ENCODE measurements at regions not wholly inside any gene's neighbourhood (a gene's known extent, or its start where the extent isn't known, plus 50 kb on each side); places are given as distances from the start of the nearest gene placed in this dataset.

DNA sequence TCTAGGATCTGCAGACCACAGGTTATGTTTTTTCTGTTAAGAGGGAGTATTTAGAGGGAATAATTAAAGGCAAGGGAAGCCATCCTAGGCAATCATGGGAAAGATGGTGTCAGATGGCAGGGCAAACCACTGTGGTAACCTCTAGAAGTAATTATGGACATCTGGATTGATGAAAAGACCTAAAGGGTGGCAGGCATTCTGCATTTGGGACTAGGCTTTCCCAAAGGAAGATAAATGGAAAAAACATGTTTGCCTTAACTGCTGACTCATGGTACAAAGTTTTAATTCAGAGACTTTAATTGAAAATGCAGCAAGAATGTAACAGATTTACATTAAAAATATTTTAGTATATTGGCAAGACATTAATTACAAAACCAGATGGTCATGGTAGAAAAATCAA lies 88.1 kb downstream of the TMEM30B start:
- Histone ChIP-seq H3K79me2 (ENCODE audit: control insufficient read depth, insufficient read depth, low read length, unreplicated experiment) (no peaks in the 10 kb centered on the region), H3K27me3 (ENCODE audit: insufficient read depth, low read length) (no peaks in the 10 kb centered on the region), H3K27ac (ENCODE audit: low read depth, low read length) (no peak overlapping the region), H2AFZ (ENCODE audit: low read length, unreplicated experiment) (no peak overlapping the region), H3K36me3 (ENCODE audit: insufficient read depth, low read length) (no peaks in the 10 kb centered on the region), H3K4me1 (ENCODE audit: control insufficient read depth, insufficient read depth, low read length, unreplicated experiment) (peaks cover 22% of the 10 kb centered on the region), H3K4me3 (ENCODE audit: low read depth, low read length) (no peak overlapping the region)

DNA sequence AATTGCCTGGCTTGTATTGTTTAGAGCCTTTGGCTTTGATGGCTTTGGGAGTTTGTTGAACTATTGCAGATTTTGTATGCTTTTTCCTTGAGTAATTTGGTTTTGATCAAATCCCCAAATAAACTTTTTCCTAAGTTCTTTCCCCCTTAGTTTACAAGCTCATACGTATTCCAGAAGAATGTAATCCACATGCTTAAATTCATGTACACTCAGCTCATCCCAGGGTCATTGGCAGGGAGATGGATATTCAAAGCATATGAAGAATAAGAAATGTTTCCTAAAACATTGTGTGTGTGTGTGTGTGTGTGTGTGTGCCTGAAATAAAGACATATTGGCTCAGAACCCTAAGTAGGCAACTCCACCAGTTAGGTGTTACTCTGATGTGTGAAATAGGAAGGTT lies 89.4 kb downstream of the TMEM30B start:
- Histone ChIP-seq H3K27me3 (ENCODE audit: insufficient read depth, low read length) (no peaks in the 10 kb centered on the region), H3K4me3 (ENCODE audit: low read depth, low read length) (no peak overlapping the region), H3K79me2 (ENCODE audit: control insufficient read depth, insufficient read depth, low read length, unreplicated experiment) (no peaks in the 10 kb centered on the region), H3K27ac (ENCODE audit: low read depth, low read length) (no peak overlapping the region), H2AFZ (ENCODE audit: low read length, unreplicated experiment) (no peak overlapping the region), H3K36me3 (ENCODE audit: insufficient read depth, low read length) (no peaks in the 10 kb centered on the region), H3K4me1 (ENCODE audit: control insufficient read depth, insufficient read depth, low read length, unreplicated experiment) (peaks cover 34% of the 10 kb centered on the region)

DNA sequence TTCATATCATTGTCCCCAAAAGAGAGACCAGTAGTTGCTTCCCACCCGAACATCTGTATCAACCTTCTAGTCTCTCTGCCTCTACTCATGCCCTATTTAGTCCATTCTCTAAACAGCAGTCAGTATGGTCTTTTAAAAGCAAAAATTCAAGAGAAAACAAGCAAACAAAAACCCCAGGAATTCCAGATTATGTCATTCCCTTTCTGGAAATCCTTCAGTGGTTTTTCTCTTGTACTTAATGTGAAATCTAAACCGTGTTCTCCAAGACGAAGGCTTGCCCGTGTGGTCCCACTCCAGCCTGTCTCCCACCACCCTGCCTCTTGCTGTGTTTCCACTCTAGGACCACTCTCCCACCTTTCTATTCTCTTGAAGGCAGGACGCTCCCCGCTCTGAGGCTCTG lies 90.8 kb downstream of the TMEM30B start:
- no peak overlapping the region for H3K27ac ChIP-seq (ENCODE audit: low read depth, low read length)
- H3K4me3 ChIP-seq (ENCODE audit: low read depth, low read length): no peak overlapping the region
- no peaks in the 10 kb centered on the region for H3K36me3 ChIP-seq (ENCODE audit: insufficient read depth, low read length)
- no peak overlapping the region for H2AFZ ChIP-seq (ENCODE audit: low read length, unreplicated experiment)
- H3K79me2 ChIP-seq (ENCODE audit: control insufficient read depth, insufficient read depth, low read length, unreplicated experiment): no peaks in the 10 kb centered on the region
- no peaks in the 10 kb centered on the region for H3K27me3 ChIP-seq (ENCODE audit: insufficient read depth, low read length)
- H3K4me1 ChIP-seq (ENCODE audit: control insufficient read depth, insufficient read depth, low read length, unreplicated experiment): peaks cover 39% of the 10 kb centered on the region

DNA sequence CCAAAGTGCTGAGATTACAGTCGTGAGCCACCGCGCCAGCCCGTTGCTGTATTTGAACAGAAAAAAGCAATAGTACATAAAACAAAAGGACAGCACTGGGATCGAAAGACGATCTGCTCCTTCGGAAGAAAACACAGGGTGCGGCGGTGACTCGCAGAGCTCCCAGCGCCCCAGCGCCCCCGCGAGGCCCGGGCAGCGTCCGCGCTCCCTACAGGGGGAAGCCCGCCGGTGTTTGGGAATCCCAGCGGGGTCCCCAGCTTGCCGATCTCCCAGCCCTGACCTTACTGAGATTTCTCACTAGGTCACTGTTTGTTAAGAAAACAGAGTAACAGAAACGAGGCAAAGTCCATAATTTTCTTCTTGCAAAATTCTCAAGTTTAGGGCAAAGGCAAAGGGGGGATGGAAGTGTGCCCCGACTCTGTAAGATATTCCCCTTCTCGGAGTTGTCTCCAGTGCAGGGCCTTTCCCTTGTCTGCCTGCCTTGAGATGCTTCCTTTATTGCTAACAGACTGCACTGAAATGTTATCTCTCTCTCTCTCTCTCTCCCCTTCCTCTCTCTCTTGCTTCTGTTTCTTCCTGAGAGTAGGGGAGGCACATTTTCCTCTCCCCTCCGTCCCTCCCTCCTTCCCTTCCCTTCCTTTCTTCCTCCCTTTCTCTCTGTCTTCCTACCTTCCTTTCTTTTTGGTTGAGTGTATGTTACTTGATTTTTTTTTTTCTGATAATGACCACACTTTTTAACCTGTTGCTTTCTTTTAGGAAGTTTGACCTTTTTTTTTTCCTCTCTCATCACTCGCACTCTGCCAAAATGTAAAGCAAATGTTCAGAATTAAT lies 91.9 kb downstream of the TMEM30B start:
- Histone ChIP-seq H3K27me3 (ENCODE audit: insufficient read depth, low read length) (no peaks in the 10 kb centered on the region), H3K79me2 (ENCODE audit: control insufficient read depth, insufficient read depth, low read length, unreplicated experiment) (no peaks in the 10 kb centered on the region), H3K27ac (ENCODE audit: low read depth, low read length) (peak overlapping the region; percentile 46), H3K36me3 (ENCODE audit: insufficient read depth, low read length) (no peaks in the 10 kb centered on the region), H3K4me1 (ENCODE audit: control insufficient read depth, insufficient read depth, low read length, unreplicated experiment) (peaks cover 50% of the 10 kb centered on the region), H2AFZ (ENCODE audit: low read length, unreplicated experiment) (peak overlapping the region; percentile 73), H3K4me3 (ENCODE audit: low read depth, low read length) (peak overlapping the region; percentile 67)

DNA sequence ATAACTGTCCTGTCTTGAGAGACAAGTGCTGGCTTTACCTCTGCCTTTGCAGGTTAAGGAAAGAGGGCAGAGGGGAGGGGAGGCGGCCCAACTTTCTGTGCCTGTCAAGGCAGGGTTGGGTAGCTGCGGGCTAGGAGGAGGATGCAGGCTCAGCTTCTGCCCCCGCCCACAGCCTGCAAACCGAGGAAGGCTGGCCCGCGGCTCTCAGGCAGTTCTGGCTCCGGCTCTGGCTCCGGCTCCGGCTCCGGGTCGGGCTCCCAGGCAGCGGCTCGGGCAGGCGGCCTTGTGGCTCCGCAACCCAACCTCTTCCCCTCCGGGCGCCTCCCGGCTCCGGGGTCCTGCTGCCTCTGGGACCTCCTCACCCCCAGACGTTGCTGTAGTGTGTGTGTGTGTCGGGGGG lies 92.9 kb downstream of the TMEM30B start:
- Histone ChIP-seq H2AFZ (ENCODE audit: low read length, unreplicated experiment) (no peak overlapping the region), H3K36me3 (ENCODE audit: insufficient read depth, low read length) (no peaks in the 10 kb centered on the region), H3K4me3 (ENCODE audit: low read depth, low read length) (peak overlapping the region; percentile 67), H3K4me1 (ENCODE audit: control insufficient read depth, insufficient read depth, low read length, unreplicated experiment) (peaks cover 53% of the 10 kb centered on the region), H3K27ac (ENCODE audit: low read depth, low read length) (peak overlapping the region; percentile 20; the same call in 1 of the 2 replicates), H3K27me3 (ENCODE audit: insufficient read depth, low read length) (no peaks in the 10 kb centered on the region), H3K79me2 (ENCODE audit: control insufficient read depth, insufficient read depth, low read length, unreplicated experiment) (no peaks in the 10 kb centered on the region)

DNA sequence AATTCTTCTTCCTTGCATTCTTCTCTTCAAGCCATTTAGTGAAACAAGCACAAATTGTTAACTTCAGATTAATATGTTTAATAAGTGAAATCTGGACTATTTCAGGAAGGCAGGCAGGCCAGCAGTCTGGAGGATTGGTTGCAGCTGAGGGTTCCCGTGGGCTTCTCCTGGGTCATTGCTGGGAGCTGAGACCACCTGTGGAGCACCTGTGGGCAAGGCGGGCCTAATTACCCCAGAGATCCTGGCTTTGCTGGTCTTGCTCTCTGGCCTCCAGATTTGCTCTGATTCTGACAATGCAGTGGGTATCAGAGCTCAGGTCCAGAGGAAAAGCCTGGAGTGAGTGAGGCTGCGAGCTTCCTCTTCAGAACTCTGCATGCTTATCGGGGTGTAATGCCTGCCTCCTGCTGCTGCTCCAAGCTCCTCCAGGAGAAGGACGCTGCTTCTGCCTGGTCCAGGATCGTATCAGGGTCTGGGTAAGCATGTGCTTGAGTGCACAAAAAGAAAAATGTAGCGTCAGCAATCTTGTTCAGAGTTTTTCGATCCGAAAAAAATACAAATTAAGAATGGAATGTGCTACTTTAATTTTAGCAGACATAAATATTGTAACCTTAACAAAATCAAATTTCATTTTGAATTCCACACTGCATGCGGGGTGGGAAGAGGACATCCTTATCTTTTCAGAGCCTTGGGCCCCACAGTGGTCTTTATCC lies 93.8 kb downstream of the TMEM30B start:
- Histone ChIP-seq H3K79me2 (ENCODE audit: control insufficient read depth, insufficient read depth, low read length, unreplicated experiment) (no peaks in the 10 kb centered on the region), H3K4me3 (ENCODE audit: low read depth, low read length) (no peak overlapping the region), H3K27ac (ENCODE audit: low read depth, low read length) (no peak overlapping the region)

DNA sequence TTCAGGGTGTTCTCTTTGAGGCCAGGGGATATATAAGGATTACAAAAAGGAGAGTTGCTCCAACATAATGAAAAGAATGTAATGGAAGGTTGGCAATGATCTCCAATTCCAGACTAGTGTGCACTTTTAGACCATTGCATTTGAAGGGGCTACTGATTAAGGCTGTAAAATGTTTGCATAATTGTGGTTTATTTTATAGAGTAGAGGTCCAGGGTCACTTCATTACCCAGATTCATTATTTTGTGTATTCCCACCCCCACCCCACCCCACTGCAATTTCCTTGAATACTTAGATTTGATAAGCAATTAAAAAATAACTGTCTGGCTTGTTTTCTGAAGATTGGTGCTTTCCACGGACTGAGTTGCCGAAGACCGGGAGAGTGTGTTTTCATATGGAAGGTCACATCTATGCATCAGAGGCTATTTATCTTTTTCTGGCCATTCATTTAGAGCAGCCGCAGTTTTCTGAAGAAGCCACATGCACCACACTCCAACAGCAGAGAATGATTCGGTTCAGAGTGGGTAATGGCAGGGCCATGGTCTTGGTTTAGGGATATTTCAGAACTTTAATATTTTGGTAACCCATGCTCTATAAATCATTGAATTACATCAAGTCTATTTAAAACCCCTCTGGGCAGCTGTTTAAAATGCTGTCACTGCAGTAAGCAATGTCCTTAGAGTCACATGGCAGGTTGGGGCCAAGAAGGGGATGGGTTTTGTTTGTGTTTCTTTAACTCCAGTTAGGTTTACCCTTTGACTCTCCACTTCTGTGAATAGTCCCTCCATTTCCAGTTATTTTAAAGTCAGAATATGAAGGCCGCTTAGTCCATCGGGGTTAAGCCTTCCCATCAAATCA lies 94.6 kb downstream of the TMEM30B start:
- Histone ChIP-seq H3K27ac (ENCODE audit: low read depth, low read length) (no peak overlapping the region), H3K27me3 (ENCODE audit: insufficient read depth, low read length) (no peaks in the 10 kb centered on the region), H3K79me2 (ENCODE audit: control insufficient read depth, insufficient read depth, low read length, unreplicated experiment) (no peaks in the 10 kb centered on the region), H3K4me1 (ENCODE audit: control insufficient read depth, insufficient read depth, low read length, unreplicated experiment) (peaks cover 55% of the 10 kb centered on the region), H2AFZ (ENCODE audit: low read length, unreplicated experiment) (no peak overlapping the region), H3K4me3 (ENCODE audit: low read depth, low read length) (no peak overlapping the region), H3K36me3 (ENCODE audit: insufficient read depth, low read length) (no peaks in the 10 kb centered on the region)

More for the DNA sequence above, 93.8 kb downstream of the TMEM30B start:
- H2AFZ ChIP-seq (ENCODE audit: low read length, unreplicated experiment): no peak overlapping the region
- H3K4me1 ChIP-seq (ENCODE audit: control insufficient read depth, insufficient read depth, low read length, unreplicated experiment): peaks cover 55% of the 10 kb centered on the region
- H3K27me3 ChIP-seq (ENCODE audit: insufficient read depth, low read length): no peaks in the 10 kb centered on the region
- no peaks in the 10 kb centered on the region for H3K36me3 ChIP-seq (ENCODE audit: insufficient read depth, low read length)

DNA sequence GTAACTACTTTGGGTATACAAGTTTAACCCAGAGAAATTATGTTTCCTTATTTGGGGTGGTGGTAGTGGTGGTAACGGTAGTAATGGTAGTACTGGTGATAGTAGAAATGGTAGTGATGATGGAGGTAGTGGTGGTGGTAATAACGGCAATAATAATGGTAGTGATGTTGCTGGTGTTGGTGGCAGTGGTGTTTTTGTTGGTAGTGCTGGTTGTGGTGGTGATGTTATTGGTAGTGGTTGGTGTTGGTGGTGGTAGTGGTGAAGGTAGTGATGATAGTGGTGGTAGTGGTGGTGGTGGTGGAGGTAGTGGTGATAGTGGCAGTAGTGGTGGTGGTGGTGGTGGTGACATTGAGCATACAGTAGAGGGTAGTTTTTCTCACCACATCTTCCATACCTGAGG lies 95.6 kb downstream of the TMEM30B start:
- Histone ChIP-seq H3K4me3 (ENCODE audit: low read depth, low read length) (no peak overlapping the region), H2AFZ (ENCODE audit: low read length, unreplicated experiment) (no peak overlapping the region), H3K4me1 (ENCODE audit: control insufficient read depth, insufficient read depth, low read length, unreplicated experiment) (peaks cover 55% of the 10 kb centered on the region), H3K27ac (ENCODE audit: low read depth, low read length) (no peak overlapping the region), H3K27me3 (ENCODE audit: insufficient read depth, low read length) (no peaks in the 10 kb centered on the region), H3K36me3 (ENCODE audit: insufficient read depth, low read length) (no peaks in the 10 kb centered on the region), H3K79me2 (ENCODE audit: control insufficient read depth, insufficient read depth, low read length, unreplicated experiment) (no peaks in the 10 kb centered on the region)

DNA sequence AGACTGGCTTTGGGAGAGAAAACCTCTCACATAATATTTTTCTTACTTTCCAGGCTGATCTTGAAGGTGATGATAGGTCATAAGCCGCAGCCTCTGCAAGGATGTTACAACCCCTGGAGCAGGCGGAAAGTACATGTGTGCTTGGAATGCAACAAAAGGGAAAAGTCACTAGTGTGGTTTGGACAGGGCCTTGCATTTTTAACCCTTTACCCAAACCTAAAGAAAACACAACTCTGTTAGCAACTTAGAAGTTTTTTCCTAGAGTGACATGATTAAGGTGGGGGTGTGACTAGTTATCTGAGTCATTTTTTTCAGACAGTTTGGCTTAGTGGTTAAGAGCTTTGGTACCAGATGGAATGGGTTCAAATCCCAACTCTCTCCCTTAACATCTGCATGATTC lies 97.0 kb downstream of the TMEM30B start:
- peaks cover 57% of the 10 kb centered on the region for H3K4me1 ChIP-seq (ENCODE audit: control insufficient read depth, insufficient read depth, low read length, unreplicated experiment)
- no peaks in the 10 kb centered on the region for H3K79me2 ChIP-seq (ENCODE audit: control insufficient read depth, insufficient read depth, low read length, unreplicated experiment)
- no peak overlapping the region for H2AFZ ChIP-seq (ENCODE audit: low read length, unreplicated experiment)
- peak overlapping the region; percentile 87 for H3K27ac ChIP-seq (ENCODE audit: low read depth, low read length)
- no peaks in the 10 kb centered on the region for H3K27me3 ChIP-seq (ENCODE audit: insufficient read depth, low read length)
- H3K36me3 ChIP-seq (ENCODE audit: insufficient read depth, low read length): no peaks in the 10 kb centered on the region
- no peak overlapping the region for H3K4me3 ChIP-seq (ENCODE audit: low read depth, low read length)

DNA sequence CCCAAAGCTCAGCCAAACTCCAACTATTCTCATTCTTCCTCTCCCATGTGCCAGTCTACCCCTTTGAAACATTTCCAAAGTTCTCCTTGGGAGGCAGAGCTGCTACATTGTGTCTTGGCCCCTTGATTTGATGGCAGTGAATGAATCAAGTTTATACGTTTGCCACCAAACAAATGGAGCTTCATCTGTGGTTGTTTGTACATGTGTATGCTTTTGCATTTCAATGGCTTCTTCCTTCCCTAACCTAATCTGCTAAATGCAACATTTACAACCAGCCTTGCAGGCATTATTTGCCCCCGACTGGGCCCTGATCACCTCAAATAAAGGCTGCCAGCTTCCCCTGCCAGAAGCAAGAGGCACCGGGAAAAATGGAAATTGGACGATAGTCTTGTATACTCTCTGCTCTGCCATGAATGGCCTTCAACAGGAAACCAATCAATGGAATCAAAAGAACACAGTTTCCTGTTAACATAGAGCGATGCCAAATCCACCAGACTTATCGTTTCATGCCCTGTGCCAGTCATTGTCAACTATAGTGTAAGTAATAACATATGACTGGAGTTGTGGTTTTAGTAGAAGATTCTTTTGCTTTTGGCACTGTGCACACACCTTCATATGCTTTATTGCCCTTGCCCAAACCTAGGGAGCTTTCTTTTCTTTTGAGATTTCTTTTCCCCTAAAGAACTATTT lies 97.8 kb downstream of the TMEM30B start:
- Histone ChIP-seq H3K4me1 (ENCODE audit: control insufficient read depth, insufficient read depth, low read length, unreplicated experiment) (peaks cover 64% of the 10 kb centered on the region), H3K27ac (ENCODE audit: low read depth, low read length) (peak overlapping the region; percentile 87), H3K79me2 (ENCODE audit: control insufficient read depth, insufficient read depth, low read length, unreplicated experiment) (no peaks in the 10 kb centered on the region), H3K27me3 (ENCODE audit: insufficient read depth, low read length) (no peaks in the 10 kb centered on the region), H2AFZ (ENCODE audit: low read length, unreplicated experiment) (peak overlapping the region; percentile 74), H3K4me3 (ENCODE audit: low read depth, low read length) (peak overlapping the region; percentile 24; the same call in 1 of the 2 replicates), H3K36me3 (ENCODE audit: insufficient read depth, low read length) (no peaks in the 10 kb centered on the region)

Data from ACC112 (cell line).